ENCODE measurements at regions not wholly inside any gene's neighbourhood (a gene's known extent, or its start where the extent isn't known, plus 50 kb on each side); places are given as distances from the start of the nearest gene placed in this dataset.

DNA sequence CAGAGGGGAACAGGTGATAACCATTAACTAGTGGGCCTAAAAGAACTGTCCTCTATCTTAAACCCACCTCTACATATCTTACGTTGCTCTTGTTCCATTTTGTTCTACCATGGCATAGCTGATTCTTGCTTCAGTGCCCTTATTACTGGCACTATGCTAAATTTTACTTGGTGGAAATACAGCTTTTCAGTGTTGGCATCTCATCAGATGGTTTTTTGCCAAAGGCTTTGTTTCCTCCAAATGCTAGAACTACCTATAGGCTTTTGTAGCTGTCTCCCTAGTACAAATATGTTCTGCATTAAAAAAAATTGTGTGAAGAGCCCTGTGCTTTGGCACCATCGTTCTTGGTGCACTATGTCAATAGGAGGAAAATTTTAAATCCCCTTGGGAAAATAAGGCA, 145.0 kb upstream of the ZBTB20 start:
- TF ChIP-seq POLR2A (IDR thresholded peaks at IDR 0.05): no peak
- TF ChIP-seq, protein P1, sequence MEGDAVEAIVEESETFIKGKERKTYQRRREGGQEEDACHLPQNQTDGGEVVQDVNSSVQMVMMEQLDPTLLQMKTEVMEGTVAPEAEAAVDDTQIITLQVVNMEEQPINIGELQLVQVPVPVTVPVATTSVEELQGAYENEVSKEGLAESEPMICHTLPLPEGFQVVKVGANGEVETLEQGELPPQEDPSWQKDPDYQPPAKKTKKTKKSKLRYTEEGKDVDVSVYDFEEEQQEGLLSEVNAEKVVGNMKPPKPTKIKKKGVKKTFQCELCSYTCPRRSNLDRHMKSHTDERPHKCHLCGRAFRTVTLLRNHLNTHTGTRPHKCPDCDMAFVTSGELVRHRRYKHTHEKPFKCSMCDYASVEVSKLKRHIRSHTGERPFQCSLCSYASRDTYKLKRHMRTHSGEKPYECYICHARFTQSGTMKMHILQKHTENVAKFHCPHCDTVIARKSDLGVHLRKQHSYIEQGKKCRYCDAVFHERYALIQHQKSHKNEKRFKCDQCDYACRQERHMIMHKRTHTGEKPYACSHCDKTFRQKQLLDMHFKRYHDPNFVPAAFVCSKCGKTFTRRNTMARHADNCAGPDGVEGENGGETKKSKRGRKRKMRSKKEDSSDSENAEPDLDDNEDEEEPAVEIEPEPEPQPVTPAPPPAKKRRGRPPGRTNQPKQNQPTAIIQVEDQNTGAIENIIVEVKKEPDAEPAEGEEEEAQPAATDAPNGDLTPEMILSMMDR (IDR thresholded peaks at IDR 0.05 in 4 of 5, conservative IDR thresholded peaks at IDR 0.05 in 1 of 5): no peak
